Endothelial cell of umbilical vein (primary cell): ENCODE measurements at regions not wholly inside any gene's neighbourhood (a gene's known extent, or its start where the extent isn't known, plus 50 kb on each side); places are given as distances from the start of the nearest gene placed in this dataset.

Experiments
- BruUV-seq: library from RNA; stranded (reverse); fragments of 400-500 nt; replicated peaks from 2 replicates; lab custom pipeline; 2021; lab: Mats Ljungman, UMichigan
- CTCF ChIA-PET: fragments of 300-600, 350-600 bp; sonication (Branson Sonifier 250); formaldehyde crosslinking; loops from one replicate; lab custom pipeline; 2021; ENCODE audit warnings: antibody characterized with exemption, inconsistent platforms; lab: Charles Lee
- POLR2A ChIA-PET: fragments of 300-600, 350-600 bp; sonication (Branson Sonifier 250); formaldehyde crosslinking; loops from one replicate; lab custom pipeline; 2021; ENCODE audit warnings: antibody characterized with exemption, inconsistent platforms; lab: Charles Lee
- DNase-seq: peaks from one replicate; pipeline ENCODE4 v3.0.0-alpha.2; 2011; ENCODE audit warnings: low read depth, low spot score
- FAIRE-seq: peaks from 2 replicates; lab custom pipeline; 2011; peaks lifted over from hg19 to GRCh38; lab: Jason Lieb, UNC
- H2AFZ ChIP-seq: 2 replicates; pipeline ENCODE4 v1.6.0; 2012; ENCODE audit warnings: low read depth, low read length, control low read depth, inconsistent platforms
- H3K27ac ChIP-seq: 2 replicates; pipeline ENCODE4 v1.5.1; 2011; ENCODE audit warnings: low read depth, mild to moderate bottlenecking, control low read depth, low read length, moderate library complexity; ENCODE audit not compliant: insufficient read depth
- H3K27me3 ChIP-seq, 2 experiments: 2 replicates each; pipeline versions ENCODE4 v1.6.0 to v1.6.1; 2011; ENCODE audit warnings: low read length in 2 of 2, mixed read lengths in 1 of 2; ENCODE audit not compliant: control insufficient read depth in 2 of 2, insufficient read depth in 2 of 2
- H3K36me3 ChIP-seq, 2 experiments: 2 replicates in 1 of 2; 3 replicates in 1 of 2; pipeline ENCODE4 v1.5.1; 2011; ENCODE audit warnings: low read length in 2 of 2, mild to moderate bottlenecking in 1 of 2, moderate library complexity in 1 of 2; ENCODE audit not compliant: control insufficient read depth in 2 of 2, insufficient read depth in 2 of 2; ENCODE audit errors: extremely low read depth in 1 of 2
- H3K4me1 ChIP-seq: 3 replicates; pipeline ENCODE4 v1.5.1; 2011; ENCODE audit warnings: mild to moderate bottlenecking, low read length; ENCODE audit not compliant: control insufficient read depth, insufficient read depth; ENCODE audit errors: extremely low read depth
- H3K4me2 ChIP-seq: 2 replicates; pipeline ENCODE4 v1.6.1; 2011; ENCODE audit warnings: low read length, control low read depth, mixed read lengths; ENCODE audit not compliant: insufficient read depth
- H3K4me3 ChIP-seq, 3 experiments: fragments of 200-600 bp in 1 of 3; sonication (generic), shearing (Covaris generic) in 1 of 3; replicated peaks in 1 of 3; 2 replicates each; pipeline ENCODE4 v1.5.1; 2011 to 2016; ENCODE audit warnings: control low read depth in 3 of 3, low read length in 3 of 3, mild to moderate bottlenecking in 2 of 3, inconsistent platforms in 1 of 3, low read depth in 1 of 3, moderate library complexity in 1 of 3; ENCODE audit not compliant: insufficient read depth in 1 of 3
- H3K79me2 ChIP-seq: 2 replicates; pipeline ENCODE4 v1.6.0; 2012; ENCODE audit warnings: low read length, inconsistent platforms; ENCODE audit not compliant: control insufficient read depth, insufficient read depth
- H3K9ac ChIP-seq: replicated peaks from 2 replicates; pipeline ENCODE3; 2011; ENCODE audit warnings: low read length, control low read depth; ENCODE audit not compliant: insufficient read depth; ENCODE audit errors: extremely low read depth
- H3K9me1 ChIP-seq: replicated peaks from 3 replicates; pipeline ENCODE4 v1.6.0; 2011; ENCODE audit warnings: mild to moderate bottlenecking, low read length; ENCODE audit not compliant: control insufficient read depth, insufficient read depth; ENCODE audit errors: extremely low read depth
- H3K9me3 ChIP-seq: replicated peaks from 2 replicates; pipeline ENCODE4 v1.5.1; 2012; ENCODE audit warnings: low read length, inconsistent platforms; ENCODE audit not compliant: control insufficient read depth, insufficient read depth
- H4K20me1 ChIP-seq: replicated peaks from 2 replicates; pipeline ENCODE3; 2011; ENCODE audit warnings: mild to moderate bottlenecking, low read length; ENCODE audit not compliant: control insufficient read depth, insufficient read depth; ENCODE audit errors: extremely low read depth
- CTCF ChIP-seq, 2 donors: IDR thresholded peaks; 1 replicate in 1 of 2; 2 replicates in 1 of 2; pipeline ENCODE4 v1.5.1; 2011; ENCODE audit warnings: low read length in 2 of 2, mild to moderate bottlenecking in 2 of 2, moderate library complexity in 2 of 2, control low read depth in 1 of 2, inconsistent platforms in 1 of 2, low read depth in 1 of 2; ENCODE audit not compliant: insufficient read depth in 1 of 2; ENCODE audit errors: extremely low read depth in 1 of 2
- EZH2 ChIP-seq: IDR thresholded peaks from 2 replicates; pipeline ENCODE4 v1.6.1; 2012; ENCODE audit warnings: borderline replicate concordance, low read depth, mild to moderate bottlenecking, moderate library complexity, low read length, inconsistent platforms; ENCODE audit not compliant: severe bottlenecking
- FOS ChIP-seq: IDR thresholded peaks from 2 replicates; pipeline ENCODE4 v1.6.1; 2011; ENCODE audit warnings: mild to moderate bottlenecking, low read length, moderate library complexity, borderline replicate concordance; ENCODE audit not compliant: insufficient read depth
- GATA2 ChIP-seq: IDR thresholded peaks from 2 replicates; pipeline ENCODE4 v1.7.0; 2011; ENCODE audit warnings: low read depth, mild to moderate bottlenecking, moderate library complexity, mixed read lengths, low read length; ENCODE audit not compliant: insufficient read length, insufficient read depth
- JUN ChIP-seq: IDR thresholded peaks from 2 replicates; pipeline ENCODE4 v1.6.1; 2011; ENCODE audit warnings: borderline replicate concordance, low read depth; ENCODE audit not compliant: insufficient read length, insufficient read depth
- MAX ChIP-seq: IDR thresholded peaks from 2 replicates; pipeline ENCODE4 v1.6.1; 2011; ENCODE audit not compliant: insufficient read depth, insufficient read length
- MYC ChIP-seq: IDR thresholded peaks from one replicate; pipeline ENCODE4 v1.6.1; 2011; ENCODE audit warnings: mild to moderate bottlenecking, low read depth, low read length
- POLR2A ChIP-seq: IDR thresholded peaks from 2 replicates; pipeline ENCODE4 v1.6.1; 2012; ENCODE audit warnings: low read depth, mild to moderate bottlenecking, control low read depth, low read length
- POLR2AphosphoS5 ChIP-seq: IDR thresholded peaks from 2 replicates; pipeline ENCODE4 v1.6.1; 2012; ENCODE audit warnings: low read depth, mild to moderate bottlenecking, control low read depth, low read length, moderate library complexity; ENCODE audit not compliant: insufficient read depth
- dilution Hi-C: fragments of 300-500 bp; cut with MboI; formaldehyde crosslinking; loops from one replicate; pipeline ENCODE4 v1.15.0; 2019; ENCODE audit warnings: low sequenced_read_pairs; ENCODE audit not compliant: extremely low pct_ligation_motif_present
- intact Hi-C: fragments of 100-400 bp; cut with micrococcal nuclease; formaldehyde crosslinking; loops from one replicate; pipeline ENCODE4 v1.10.0; 2022

- CTCF ChIA-PET = interaction anchor here (1.3 kb wide), 1 partner anchor 19 kb away, joined by 6 read pairs; no protein-coding TSS in a partner anchor
- TF ChIP-seq FOS (peak; percentile 97), POLR2AphosphoS5 (peak; percentile 93), MAX (no peak), CTCF (IDR thresholded peaks at IDR 0.05; ENCODE audit: extremely low read depth in 1 of 2, insufficient read depth in 1 of 2, low read depth in 1 of 2, low read length in 2 of 2) (no peak), MYC (no peak), JUN (peak; percentile 98), GATA2 (peak; percentile 99), EZH2 (no peak), POLR2A (peak; percentile 51)
- peaks cover 54% of the 10 kb centered on the region for H3K4me1 ChIP-seq
- no peak overlapping the region for H3K4me3 ChIP-seq
- BruUV-seq = no TSS peak
- intact Hi-C loops = loop anchor here (1.0 to 10.0 kb wide), 8 partner anchors 18 to 361 kb away; no protein-coding TSS in a partner anchor
- POLR2A ChIA-PET = no interaction called here
- no peaks in the 10 kb centered on the region for H3K9me3 ChIP-seq
- peak overlapping the region; percentile 77 for H3K9ac ChIP-seq
- no peaks in the 10 kb centered on the region for H3K36me3 ChIP-seq
- no peaks in the 10 kb centered on the region for H4K20me1 ChIP-seq
- FAIRE-seq (peak; percentile 96), DNase-seq (peak; percentile 91)
- no peaks in the 10 kb centered on the region for H3K79me2 ChIP-seq
- H3K27me3 ChIP-seq = no peaks in the 10 kb centered on the region
- H3K27ac ChIP-seq = peak overlapping the region; percentile 97
- H3K4me2 ChIP-seq = peak overlapping the region; percentile 57
- no peaks in the 10 kb centered on the region for H3K9me1 ChIP-seq
- dilution Hi-C loops = no loop called here
- no peak overlapping the region for H2AFZ ChIP-seq
Measured at GRCh38 chr22:27115816-27116256, 458.4 kb downstream of the MIAT start.
